Mesendoderm (in vitro differentiated cells): ENCODE measurements at regions not wholly inside any gene's neighbourhood (a gene's known extent, or its start where the extent isn't known, plus 50 kb on each side); places are given as distances from the start of the nearest gene placed in this dataset.

Source experiments
- DNase-seq: peaks from one replicate; pipeline ENCODE4 v3.0.0; 2013
- H2AK5ac ChIP-seq: 2 replicates; pipeline ENCODE4 v1.6.1; 2013; ENCODE audit warnings: low read length, inconsistent platforms
- H2BK120ac ChIP-seq: 2 replicates; pipeline ENCODE4 v1.6.1; 2013; ENCODE audit warnings: low read depth, mild to moderate bottlenecking, low read length, moderate library complexity, mixed read lengths
- H2BK15ac ChIP-seq: replicated peaks from 2 replicates; pipeline ENCODE4 v1.6.1; 2013; ENCODE audit warnings: low read depth, mild to moderate bottlenecking, moderate library complexity
- H2BK5ac ChIP-seq: 2 replicates; pipeline ENCODE4 v1.6.1; 2013; ENCODE audit warnings: low read length, inconsistent platforms
- H3K18ac ChIP-seq: 2 replicates; pipeline ENCODE4 v1.6.1; 2013; ENCODE audit warnings: mild to moderate bottlenecking, low read length, mixed read lengths
- H3K23ac ChIP-seq: one replicate; pipeline ENCODE4 v1.6.1; 2013; ENCODE audit warnings: low read length
- H3K27ac ChIP-seq: 2 replicates; pipeline ENCODE4 v1.5.1; 2013; ENCODE audit warnings: low read depth, mild to moderate bottlenecking, inconsistent platforms, low read length, moderate library complexity
- H3K27me3 ChIP-seq: 2 replicates; pipeline ENCODE4 v1.6.1; 2013; ENCODE audit warnings: low read length, control low read depth, mild to moderate bottlenecking, inconsistent platforms; ENCODE audit not compliant: insufficient read depth, poor library complexity
- H3K36me3 ChIP-seq: 2 replicates; pipeline ENCODE4 v1.6.1; 2013; ENCODE audit warnings: low read length, inconsistent platforms; ENCODE audit not compliant: control insufficient read depth, insufficient read depth
- H3K4ac ChIP-seq: one replicate; pipeline ENCODE4 v1.6.1; 2013; ENCODE audit warnings: low read depth, mild to moderate bottlenecking, low read length, moderate library complexity
- H3K4me1 ChIP-seq: 2 replicates; pipeline ENCODE4 v1.6.1; 2013; ENCODE audit warnings: low read depth, low read length, inconsistent platforms; ENCODE audit not compliant: control insufficient read depth
- H3K4me2 ChIP-seq: 2 replicates; pipeline ENCODE4 v1.6.1; 2013; ENCODE audit warnings: low read length
- H3K4me3 ChIP-seq: 2 replicates; pipeline ENCODE4 v1.5.1; 2013; ENCODE audit warnings: mild to moderate bottlenecking, low read length
- H3K56ac ChIP-seq: one replicate; pipeline ENCODE4 v1.6.1; 2013; ENCODE audit warnings: low read length
- H3K79me1 ChIP-seq: 2 replicates; pipeline ENCODE4 v1.6.1; 2013; ENCODE audit warnings: low read length, inconsistent platforms
- H3K79me2 ChIP-seq: 2 replicates; pipeline ENCODE4 v1.6.1; 2013; ENCODE audit warnings: mild to moderate bottlenecking, low read length; ENCODE audit not compliant: control insufficient read depth, insufficient read depth
- H3K9ac ChIP-seq: 2 replicates; pipeline ENCODE4 v1.6.1; 2013; ENCODE audit warnings: low read length, inconsistent platforms
- H4K5ac ChIP-seq: one replicate; pipeline ENCODE4 v1.6.1; 2013; ENCODE audit warnings: low read length
- H4K8ac ChIP-seq: one replicate; pipeline ENCODE4 v1.6.1; 2013; ENCODE audit warnings: low read depth, mild to moderate bottlenecking, control low read depth, low read length, moderate library complexity
- whole genome bisulfite sequencing: extraction: QIAGEN DNeasy Blood & Tissue Kit; methylation state at CpG from one replicate; pipeline ENCODE4 v1.1.7; 2013; ENCODE audit warnings: low lambda C conversion rate, missing lambda C conversion rate; ENCODE audit not compliant: insufficient coverage; ENCODE audit errors: extremely low coverage; 5-methylcytosine and 5-hydroxymethylcytosine counted together

DNA sequence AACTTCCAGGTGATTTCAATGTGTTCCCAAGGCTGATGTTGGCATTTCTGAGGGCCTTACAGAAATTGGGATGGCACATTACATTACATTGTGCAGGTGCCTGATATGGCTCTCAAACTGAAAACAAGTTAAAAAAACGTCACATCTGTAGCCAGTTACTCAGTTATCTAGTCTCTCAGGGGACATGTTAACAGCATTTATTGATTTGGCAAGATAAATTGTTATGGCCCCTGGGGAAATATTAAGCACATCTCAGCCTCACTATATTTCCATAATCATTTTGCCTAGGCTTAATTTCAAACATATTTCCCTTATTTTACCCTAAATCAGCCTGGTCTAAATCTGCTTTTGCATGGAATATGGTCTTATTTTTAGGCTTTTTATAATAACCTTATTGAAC, 290.0 kb downstream of the IL15 start:
- Histone ChIP-seq H4K5ac (no peak overlapping the region), H3K27ac (no peak overlapping the region), H3K56ac (no peak overlapping the region), H3K4me1 (no peaks in the 10 kb centered on the region), H4K8ac (no peak overlapping the region), H3K79me1 (no peaks in the 10 kb centered on the region), H3K36me3 (no peaks in the 10 kb centered on the region), H3K9ac (no peak overlapping the region), H3K4me3 (no peak overlapping the region), H2BK120ac (no peak overlapping the region), H2BK15ac (no peak overlapping the region), H3K23ac (no peak overlapping the region), H2BK5ac (no peak overlapping the region), H3K27me3 (no peaks in the 10 kb centered on the region), H2AK5ac (no peak overlapping the region), H3K79me2 (no peaks in the 10 kb centered on the region), H3K4me2 (no peak overlapping the region), H3K18ac (no peak overlapping the region), H3K4ac (no peak overlapping the region)
- WGBS = no CpG with 5 or more reads among the region's 1 CpG
- no peak for DNase-seq

GRCh38 chr4:141932490-141932889, 296.1 kb downstream of the IL15 start:
- Histone ChIP-seq H4K5ac (no peak overlapping the region), H2BK120ac (no peak overlapping the region), H3K36me3 (no peaks in the 10 kb centered on the region), H3K4ac (no peak overlapping the region), H3K79me1 (no peaks in the 10 kb centered on the region), H2BK5ac (no peak overlapping the region), H3K4me2 (no peak overlapping the region), H2AK5ac (no peak overlapping the region), H2BK15ac (no peak overlapping the region), H3K27me3 (no peaks in the 10 kb centered on the region), H3K9ac (no peak overlapping the region), H3K56ac (no peak overlapping the region), H4K8ac (no peak overlapping the region), H3K27ac (no peak overlapping the region), H3K18ac (no peak overlapping the region), H3K4me1 (no peaks in the 10 kb centered on the region), H3K4me3 (no peak overlapping the region), H3K23ac (no peak overlapping the region), H3K79me2 (no peaks in the 10 kb centered on the region)
- no peak for DNase-seq

DNA sequence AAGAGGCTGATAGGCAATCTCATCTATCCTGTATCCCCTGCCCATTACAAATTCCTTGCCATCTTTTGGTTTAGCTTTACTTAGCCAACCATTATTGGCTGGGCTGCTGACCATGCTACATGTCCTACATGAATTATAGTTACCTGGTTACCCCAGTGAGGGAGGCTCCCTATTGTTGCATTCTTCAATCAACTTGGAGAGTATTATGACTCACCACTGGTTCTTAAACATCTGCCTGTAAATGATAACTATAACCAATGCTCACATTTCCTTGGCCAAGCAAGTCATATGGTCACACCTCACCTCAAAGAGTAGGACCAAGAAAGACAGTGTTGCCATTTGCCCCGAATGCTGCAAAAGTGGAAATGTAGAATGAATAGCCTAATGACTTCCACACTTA, 297.6 kb downstream of the IL15 start:
- no peak overlapping the region for H4K8ac ChIP-seq
- no peaks in the 10 kb centered on the region for H3K36me3 ChIP-seq
- H3K27ac ChIP-seq = no peak overlapping the region
- no peaks in the 10 kb centered on the region for H3K4me1 ChIP-seq
- H4K5ac ChIP-seq = no peak overlapping the region
- H2BK120ac ChIP-seq = no peak overlapping the region
- no peak overlapping the region for H2BK5ac ChIP-seq
- H3K79me2 ChIP-seq = no peaks in the 10 kb centered on the region
- no peak overlapping the region for H3K23ac ChIP-seq
- H3K27me3 ChIP-seq = no peaks in the 10 kb centered on the region
- WGBS = no CpG with 5 or more reads among the region's 1 CpG
- no peak overlapping the region for H2AK5ac ChIP-seq
- no peak overlapping the region for H3K4me2 ChIP-seq
- no peak for DNase-seq
- H3K79me1 ChIP-seq = no peaks in the 10 kb centered on the region
- H3K18ac ChIP-seq = no peak overlapping the region
- H2BK15ac ChIP-seq = no peak overlapping the region
- H3K56ac ChIP-seq = no peak overlapping the region
- H3K9ac ChIP-seq = no peak overlapping the region
- H3K4ac ChIP-seq = no peak overlapping the region
- H3K4me3 ChIP-seq = no peak overlapping the region

GRCh38 chr4:141955696-141956095, 319.3 kb downstream of the IL15 start:
- Histone ChIP-seq H2BK15ac (no peak overlapping the region), H4K5ac (no peak overlapping the region), H4K8ac (no peak overlapping the region), H2BK5ac (no peak overlapping the region), H3K23ac (no peak overlapping the region), H3K36me3 (no peaks in the 10 kb centered on the region), H3K4ac (no peak overlapping the region), H3K4me3 (no peak overlapping the region), H3K4me2 (no peak overlapping the region), H3K79me1 (no peaks in the 10 kb centered on the region), H3K9ac (no peak overlapping the region), H3K56ac (no peak overlapping the region), H2BK120ac (no peak overlapping the region), H3K18ac (no peak overlapping the region), H3K27ac (no peak overlapping the region), H2AK5ac (no peak overlapping the region), H3K79me2 (no peaks in the 10 kb centered on the region), H3K4me1 (no peaks in the 10 kb centered on the region), H3K27me3 (no peaks in the 10 kb centered on the region)
- WGBS = no CpG with 5 or more reads among the region's 2 CpGs
- DNase-seq = no peak

- Histone ChIP-seq H2BK5ac (no peak overlapping the region), H4K5ac (no peak overlapping the region), H3K79me2 (no peaks in the 10 kb centered on the region), H3K4ac (no peak overlapping the region), H3K27ac (no peak overlapping the region), H3K4me1 (no peaks in the 10 kb centered on the region), H3K4me3 (no peak overlapping the region), H3K79me1 (no peaks in the 10 kb centered on the region), H3K27me3 (no peaks in the 10 kb centered on the region), H4K8ac (no peak overlapping the region), H3K56ac (no peak overlapping the region), H3K36me3 (no peaks in the 10 kb centered on the region), H3K23ac (no peak overlapping the region), H2BK15ac (no peak overlapping the region), H2AK5ac (no peak overlapping the region), H2BK120ac (no peak overlapping the region), H3K9ac (no peak overlapping the region), H3K4me2 (no peak overlapping the region), H3K18ac (no peak overlapping the region)
- no CpG with 5 or more reads among the region's 4 CpGs for WGBS
- no peak for DNase-seq
Measured at GRCh38 chr4:141957416-141957815, 321.0 kb downstream of the IL15 start.

GRCh38 chr4:141962486-141962885, 326.1 kb downstream of the IL15 start:
- no peak overlapping the region for H2BK120ac ChIP-seq
- no peak overlapping the region for H3K4ac ChIP-seq
- no peak overlapping the region for H3K56ac ChIP-seq
- H3K4me2 ChIP-seq = no peak overlapping the region
- H3K27me3 ChIP-seq = no peaks in the 10 kb centered on the region
- H3K27ac ChIP-seq = no peak overlapping the region
- no peak overlapping the region for H3K18ac ChIP-seq
- H4K8ac ChIP-seq = no peak overlapping the region
- no peak overlapping the region for H3K4me3 ChIP-seq
- no peaks in the 10 kb centered on the region for H3K36me3 ChIP-seq
- no peak overlapping the region for H4K5ac ChIP-seq
- no peak overlapping the region for H2AK5ac ChIP-seq
- no peak for DNase-seq
- H3K79me1 ChIP-seq = no peaks in the 10 kb centered on the region
- H3K4me1 ChIP-seq = no peaks in the 10 kb centered on the region
- no peak overlapping the region for H3K23ac ChIP-seq
- H3K79me2 ChIP-seq = no peaks in the 10 kb centered on the region
- H3K9ac ChIP-seq = no peak overlapping the region
- no CpG with 5 or more reads among the region's 1 CpG for WGBS
- no peak overlapping the region for H2BK5ac ChIP-seq
- no peak overlapping the region for H2BK15ac ChIP-seq
